H1 (cell line): ENCODE measurements at regions not wholly inside any gene's neighbourhood (a gene's known extent, or its start where the extent isn't known, plus 50 kb on each side); places are given as distances from the start of the nearest gene placed in this dataset.

ENCODE experiments used
- CTCF ChIA-PET: fragments of 300-600 bp; sonication (Branson Sonifier 250); formaldehyde crosslinking; loops from one replicate; lab custom pipeline; 2021; ENCODE audit not compliant: partially characterized antibody; lab: Charles Lee
- POLR2A ChIA-PET: fragments of 300-600 bp; sonication (Branson Sonifier 250); formaldehyde crosslinking; loops from one replicate; lab custom pipeline; 2021; ENCODE audit warnings: inconsistent platforms; ENCODE audit not compliant: partially characterized antibody; lab: Charles Lee
- DNase-seq, 2 experiments: peaks; one replicate each; pipeline versions ENCODE4 v3.0.0 to v3.0.0-alpha.2; 2010 to 2022; ENCODE audit warnings: low spot score in 2 of 2, low read depth in 1 of 2, mixed read lengths in 1 of 2
- FAIRE-seq: peaks from 2 replicates; lab custom pipeline; 2011; peaks lifted over from hg19 to GRCh38; lab: Jason Lieb, UNC
- H2AFZ ChIP-seq: 2 replicates; pipeline ENCODE4 v1.8.1; 2012; ENCODE audit warnings: low read length, inconsistent platforms
- H2AK5ac ChIP-seq: 2 replicates; pipeline ENCODE4 v1.6.1; 2013; ENCODE audit warnings: low read depth, low read length
- H2BK120ac ChIP-seq: replicated peaks from 2 replicates; pipeline ENCODE3; 2013; ENCODE audit warnings: low read depth, low read length, inconsistent platforms
- H2BK12ac ChIP-seq: 2 replicates; pipeline ENCODE4 v1.6.1; 2013; ENCODE audit warnings: low read depth, low read length
- H2BK15ac ChIP-seq: 2 replicates; pipeline ENCODE4 v1.6.1; 2013; ENCODE audit warnings: low read length
- H2BK20ac ChIP-seq: 2 replicates; pipeline ENCODE4 v1.6.1; 2013; ENCODE audit warnings: low read length
- H2BK5ac ChIP-seq: 2 replicates; pipeline ENCODE4 v1.6.1; 2013; ENCODE audit warnings: low read depth, low read length
- H3K14ac ChIP-seq: 2 replicates; pipeline ENCODE4 v1.6.1; 2013; ENCODE audit warnings: inconsistent platforms; ENCODE audit not compliant: insufficient read length
- H3K18ac ChIP-seq: 2 replicates; pipeline ENCODE4 v1.6.1; 2013; ENCODE audit warnings: low read length; ENCODE audit errors: extremely low read depth
- H3K23ac ChIP-seq: 2 replicates; pipeline ENCODE4 v1.6.1; 2013; ENCODE audit warnings: inconsistent platforms; ENCODE audit not compliant: insufficient read length
- H3K23me2 ChIP-seq: 2 replicates; pipeline ENCODE4 v1.6.1; 2013; ENCODE audit warnings: low read depth, low read length
- H3K27ac ChIP-seq: 2 replicates; pipeline ENCODE4 v1.6.1; 2011; ENCODE audit warnings: low read depth, low read length, inconsistent platforms
- H3K27me3 ChIP-seq, 4 experiments: replicated peaks in 1 of 4; 1 replicate in 1 of 4; 2 replicates in 3 of 4; pipeline versions ENCODE4 v1.6.1 to v1.8.1; 2011 to 2013; ENCODE audit warnings: low read length in 3 of 4, mild to moderate bottlenecking in 3 of 4, inconsistent platforms in 2 of 4, mixed read lengths in 2 of 4, moderate library complexity in 1 of 4; ENCODE audit not compliant: control insufficient read depth in 3 of 4, insufficient read depth in 3 of 4; ENCODE audit errors: extremely low read depth in 1 of 4
- H3K36me3 ChIP-seq, 4 experiments: 2 replicates each; pipeline versions ENCODE4 v1.6.1 to v1.8.1; 2011 to 2013; ENCODE audit warnings: mild to moderate bottlenecking in 4 of 4, low read length in 3 of 4, moderate library complexity in 2 of 4, control low read depth in 1 of 4, inconsistent platforms in 1 of 4; ENCODE audit not compliant: insufficient read depth in 4 of 4, control insufficient read depth in 2 of 4
- H3K4ac ChIP-seq: replicated peaks from 2 replicates; pipeline ENCODE3; 2013; ENCODE audit warnings: low read length, low read depth, mixed read lengths, inconsistent platforms; ENCODE audit not compliant: insufficient read length
- H3K4me1 ChIP-seq, 4 experiments: replicated peaks in 1 of 4; 1 replicate in 1 of 4; 2 replicates in 3 of 4; pipeline versions ENCODE4 v1.6.1 to v1.8.1; 2011 to 2013; ENCODE audit warnings: low read length in 3 of 4, inconsistent platforms in 2 of 4, mixed read lengths in 1 of 4; ENCODE audit not compliant: insufficient read depth in 4 of 4, control insufficient read depth in 3 of 4
- H3K4me2 ChIP-seq, 2 experiments: 2 replicates each; pipeline versions ENCODE4 v1.6.1 to v1.8.1; 2011 to 2013; ENCODE audit warnings: low read depth in 2 of 2, low read length in 2 of 2, control low read depth in 1 of 2, inconsistent platforms in 1 of 2, mild to moderate bottlenecking in 1 of 2; ENCODE audit not compliant: insufficient read depth in 1 of 2
- H3K4me3 ChIP-seq, 4 experiments: fragments of 200-600, 300-600 bp in 1 of 4; sonication (generic), shearing (Covaris generic), sonication (Bioruptor Twin) in 1 of 4; 2 replicates each; pipeline versions ENCODE4 v1.5.1 to v1.8.1; 2011 to 2016; ENCODE audit warnings: low read length in 4 of 4, low read depth in 3 of 4, control low read depth in 2 of 4, inconsistent platforms in 2 of 4, mild to moderate bottlenecking in 2 of 4, mixed read lengths in 1 of 4, moderate library complexity in 1 of 4; ENCODE audit not compliant: insufficient read depth in 2 of 4; ENCODE audit errors: extremely low read depth in 1 of 4
- H3K56ac ChIP-seq: replicated peaks from 2 replicates; pipeline ENCODE3; 2013; ENCODE audit warnings: low read depth, mild to moderate bottlenecking, mixed read lengths, low read length, inconsistent platforms; ENCODE audit not compliant: insufficient read length
- H3K79me1 ChIP-seq: 2 replicates; pipeline ENCODE4 v1.6.1; 2013; ENCODE audit warnings: low read depth, low read length, control low read depth
- H3K79me2 ChIP-seq, 2 experiments: 2 replicates each; pipeline versions ENCODE4 v1.6.1 to v1.8.1; 2012 to 2013; ENCODE audit warnings: low read length in 2 of 2, mild to moderate bottlenecking in 2 of 2, inconsistent platforms in 1 of 2; ENCODE audit not compliant: insufficient read depth in 2 of 2, control insufficient read depth in 1 of 2
- H3K9ac ChIP-seq, 4 experiments: replicated peaks in 1 of 4; 1 replicate in 1 of 4; 2 replicates in 3 of 4; pipeline versions ENCODE4 v1.6.1 to v1.8.1; 2011 to 2013; ENCODE audit warnings: low read depth in 3 of 4, low read length in 3 of 4, control low read depth in 2 of 4, mild to moderate bottlenecking in 2 of 4, moderate library complexity in 2 of 4, inconsistent platforms in 1 of 4; ENCODE audit errors: extremely low read depth in 1 of 4
- H3K9me3 ChIP-seq, 2 experiments: 2 replicates each; pipeline versions ENCODE4 v1.6.1 to v1.8.1; 2012 to 2013; ENCODE audit warnings: mild to moderate bottlenecking in 2 of 2, moderate library complexity in 2 of 2, control low read depth in 1 of 2, inconsistent platforms in 1 of 2, low read depth in 1 of 2, low read length in 1 of 2, mixed read lengths in 1 of 2; ENCODE audit not compliant: insufficient read depth in 2 of 2
- H4K20me1 ChIP-seq, 2 experiments: replicated peaks in 1 of 2; 2 replicates each; pipeline versions ENCODE3 to v1.8.1; 2011 to 2013; ENCODE audit warnings: inconsistent platforms in 2 of 2, low read length in 2 of 2, mild to moderate bottlenecking in 1 of 2; ENCODE audit not compliant: insufficient read depth in 2 of 2, control insufficient read depth in 1 of 2
- H4K5ac ChIP-seq: 2 replicates; pipeline ENCODE4 v1.6.1; 2013; ENCODE audit warnings: low read length, low read depth, mixed read lengths, inconsistent platforms; ENCODE audit not compliant: insufficient read length
- H4K8ac ChIP-seq: 2 replicates; pipeline ENCODE4 v1.8.0; 2013; ENCODE audit warnings: mild to moderate bottlenecking, moderate library complexity, low read length, inconsistent platforms; ENCODE audit not compliant: insufficient read depth; ENCODE audit errors: extremely low read depth
- H4K91ac ChIP-seq: replicated peaks from 2 replicates; pipeline ENCODE3; 2013; ENCODE audit warnings: low read length, mixed read lengths, inconsistent platforms; ENCODE audit not compliant: insufficient read length
- CTCF ChIP-seq, 3 experiments: IDR thresholded peaks; 1 replicate in 2 of 3; 2 replicates in 1 of 3; pipeline versions ENCODE4 v1.5.1 to v1.6.1; 2011; ENCODE audit warnings: low read length in 3 of 3, mild to moderate bottlenecking in 3 of 3, inconsistent platforms in 2 of 3, low read depth in 1 of 3, moderate library complexity in 1 of 3; ENCODE audit not compliant: insufficient read depth in 1 of 3; ENCODE audit errors: control extremely low read depth in 1 of 3
- KDM1A ChIP-seq: fragments of 200-600, 300-600 bp; sonication (generic); IDR thresholded peaks from 2 replicates; pipeline ENCODE4 v1.7.1; 2016; ENCODE audit warnings: mild to moderate bottlenecking, low read length, borderline replicate concordance
- SP4 ChIP-seq: IDR thresholded peaks from 2 replicates; pipeline ENCODE4 v1.6.1; 2012; ENCODE audit warnings: low read length, inconsistent platforms
- TAF1 ChIP-seq: IDR thresholded peaks from 2 replicates; pipeline ENCODE4 v1.6.1; 2011; ENCODE audit warnings: mild to moderate bottlenecking, low read depth, low read length
- WGBS, 2 experiments: shearing (Covaris generic) in 1 of 2; methylation state at CpG; one replicate each; pipeline versions ENCODE4 v1.1.6 to v1.1.7; 2013 to 2015; ENCODE audit warnings: low lambda C conversion rate in 2 of 2, mixed read lengths in 2 of 2, inconsistent platforms in 1 of 2, low coverage in 1 of 2, missing lambda C conversion rate in 1 of 2; ENCODE audit not compliant: insufficient replicate concordance in 2 of 2, insufficient coverage in 1 of 2, insufficient read length in 1 of 2; ENCODE audit errors: extremely low coverage in 1 of 2, missing lambda C conversion rate in 1 of 2; 5-methylcytosine and 5-hydroxymethylcytosine counted together

GRCh38 chr10:10389182-10389581 lies 628.5 kb upstream of the CELF2 start:
- Histone ChIP-seq H4K5ac (no peak overlapping the region), H4K8ac (no peak overlapping the region), H3K9me3 (no peaks in the 10 kb centered on the region), H3K79me1 (no peaks in the 10 kb centered on the region), H2BK12ac (no peak overlapping the region), H2BK15ac (no peak overlapping the region), H2AK5ac (no peak overlapping the region), H3K56ac (no peak overlapping the region), H3K23me2 (no peaks in the 10 kb centered on the region), H3K4me1 (no peaks in the 10 kb centered on the region), H3K36me3 (no peaks in the 10 kb centered on the region), H3K4me2 (no peak overlapping the region), H2BK20ac (no peak overlapping the region), H3K79me2 (no peaks in the 10 kb centered on the region), H2AFZ (no peak overlapping the region), H2BK120ac (no peak overlapping the region), H3K27ac (no peak overlapping the region), H2BK5ac (no peak overlapping the region), H4K91ac (no peak overlapping the region), H3K18ac (no peak overlapping the region), H3K4ac (peak overlapping the region; percentile 26), H3K14ac (no peak overlapping the region), H4K20me1 (no peaks in the 10 kb centered on the region), H3K27me3 (no peaks in the 10 kb centered on the region; a peak in 1 of 7 replicates), H3K4me3 (no peak overlapping the region), H3K9ac (no peak overlapping the region), H3K23ac (no peak overlapping the region)
- 96% methylated on average over 4 of the region's 4 CpGs; no CpG with 5 or more reads in 1 of the 2 experiments for WGBS, 2 experiments
- ChIA-PET POLR2A (no interaction called here), CTCF (no interaction called here)
- FAIRE-seq = no peak
- TF ChIP-seq TAF1 = no peak
- TF ChIP-seq SP4 = no peak
- no peak for TF ChIP-seq CTCF (IDR thresholded peaks at IDR 0.05; ENCODE audit: control extremely low read depth in 1 of 3, insufficient read depth in 1 of 3, low read depth in 1 of 3, low read length in 3 of 3)
- no peak for TF ChIP-seq KDM1A
- no peak for DNase-seq
